Panc1 (cell line): ENCODE measurements at regions not wholly inside any gene's neighbourhood (a gene's known extent, or its start where the extent isn't known, plus 50 kb on each side); places are given as distances from the start of the nearest gene placed in this dataset.

ENCODE experiments used
- ATAC-seq: fragments of 200-7000 bp; cut with Tn5 transposase; 2 replicates; pipeline ENCODE4 v1.9.1; 2020; ENCODE audit warnings: mild to moderate bottlenecking, moderate library complexity
- BruUV-seq: library from RNA; stranded (reverse); fragments of 400-500 nt; replicated peaks from 2 replicates; lab custom pipeline; 2021; lab: Mats Ljungman, UMichigan
- CTCF ChIA-PET: fragments of 300-600 bp; sonication (Branson Sonifier 250); formaldehyde crosslinking; loops from one replicate; lab custom pipeline; 2022; ENCODE audit warnings: antibody characterized with exemption; lab: Charles Lee
- POLR2A ChIA-PET: fragments of 300-600 bp; sonication (Branson Sonifier 250); formaldehyde crosslinking; loops from one replicate; lab custom pipeline; 2022; ENCODE audit warnings: antibody characterized with exemption; lab: Charles Lee
- DNase-seq: peaks from one replicate; pipeline ENCODE4 v3.0.0-alpha.2; 2010; ENCODE audit warnings: low read depth, low spot score
- H3K27ac ChIP-seq: 2 replicates; pipeline ENCODE4 v1.5.1; 2011; ENCODE audit warnings: mild to moderate bottlenecking, low read length, inconsistent platforms
- H3K27me3 ChIP-seq: fragments of 200-500 bp; sonication (Bioruptor generic); 2 replicates; pipeline ENCODE4 v1.6.0; 2014; ENCODE audit warnings: low read length, inconsistent platforms; ENCODE audit not compliant: control insufficient read depth, insufficient read depth
- H3K36me3 ChIP-seq: fragments of 200-500 bp; sonication (Bioruptor generic); 2 replicates; pipeline ENCODE4 v1.5.1; 2014; ENCODE audit warnings: inconsistent platforms, mild to moderate bottlenecking, low read length, moderate library complexity; ENCODE audit not compliant: control insufficient read depth, insufficient read depth
- H3K4me1 ChIP-seq: 2 replicates; pipeline ENCODE4 v1.5.1; 2011; ENCODE audit warnings: inconsistent platforms, mild to moderate bottlenecking, low read length, moderate library complexity; ENCODE audit not compliant: control insufficient read depth, insufficient read depth
- H3K4me3 ChIP-seq, 2 experiments: 2 replicates each; pipeline ENCODE4 v1.5.1; 2011 to 2012; ENCODE audit warnings: low read depth in 2 of 2, low read length in 2 of 2, mild to moderate bottlenecking in 2 of 2, inconsistent platforms in 1 of 2, moderate library complexity in 1 of 2
- H3K9me3 ChIP-seq: fragments of 200-500 bp; sonication (Bioruptor generic); 2 replicates; pipeline ENCODE4 v1.5.1; 2014; ENCODE audit warnings: low read depth, mild to moderate bottlenecking, inconsistent platforms, low read length, moderate library complexity; ENCODE audit not compliant: control insufficient read depth, insufficient read depth
- CTCF ChIP-seq: fragments of 450-650 bp; IDR thresholded peaks from 2 replicates; pipeline ENCODE4 v1.5.1; 2017; ENCODE audit warnings: mild to moderate bottlenecking
- POLR2AphosphoS5 ChIP-seq: IDR thresholded peaks from 2 replicates; pipeline ENCODE4 v1.6.1; 2012; ENCODE audit warnings: mild to moderate bottlenecking, low read depth, low read length, moderate library complexity
- REST ChIP-seq, 2 experiments: IDR thresholded peaks; 2 replicates each; pipeline ENCODE4 v1.6.1; 2011 to 2012; ENCODE audit warnings: low read depth in 2 of 2, control low read depth in 1 of 2, low read length in 1 of 2, mild to moderate bottlenecking in 1 of 2, moderate library complexity in 1 of 2; ENCODE audit not compliant: insufficient read depth in 1 of 2
- SIN3A ChIP-seq: IDR thresholded peaks from 2 replicates; pipeline ENCODE4 v1.6.1; 2012; ENCODE audit warnings: low read depth, mild to moderate bottlenecking, low read length, moderate library complexity, borderline replicate concordance; ENCODE audit not compliant: insufficient read depth
- TCF7L2 ChIP-seq: IDR thresholded peaks from 2 replicates; pipeline ENCODE4 v1.6.1; 2011; ENCODE audit warnings: mild to moderate bottlenecking, low read depth, low read length, inconsistent platforms
- in situ Hi-C: cut with HindIII; loops from 2 replicates; pipeline ENCODE4 v1.10.0; 2016; ENCODE audit warnings: low sequenced_read_pairs, low pct_unique_long_range_greater_than_20kb
- intact Hi-C: fragments of 100-400 bp; cut with micrococcal nuclease; formaldehyde crosslinking; loops from one replicate; pipeline ENCODE4 v1.10.0; 2022; ENCODE audit not compliant: unreplicated experiment

- no peaks in the 10 kb centered on the region for H3K4me1 ChIP-seq
- TF ChIP-seq REST (IDR thresholded peaks at IDR 0.05; ENCODE audit: insufficient read depth in 1 of 2, low read depth in 2 of 2, low read length in 1 of 2) (no peak), TCF7L2 (no peak), POLR2AphosphoS5 (no peak), CTCF (no peak), SIN3A (no peak)
- DNase-seq (no peak), ATAC-seq (no peak)
- H3K9me3 ChIP-seq: 0 out of 2 replicates have a peak, but pooled peaks cover 4% of the 10 kb centered on the region
- intact Hi-C loops (no loop called here), in situ Hi-C loops (no loop called here)
- no peaks in the 10 kb centered on the region for H3K36me3 ChIP-seq
- no peaks in the 10 kb centered on the region; the same call in 1 of the 2 replicates for H3K27me3 ChIP-seq
- H3K27ac ChIP-seq: no peak overlapping the region
- POLR2A ChIA-PET: no interaction called here
- CTCF ChIA-PET: no interaction called here
- no peak overlapping the region for H3K4me3 ChIP-seq
- no TSS peak for BruUV-seq
These were observed 238.5 kb upstream of the GALNT17 start for GRCh38 chr7:70893422-70893821.

- TF ChIP-seq CTCF: no peak
- Histone ChIP-seq H3K27me3 (no peaks in the 10 kb centered on the region; the same call in 1 of the 2 replicates), H3K4me1 (no peaks in the 10 kb centered on the region), H3K4me3 (no peak overlapping the region), H3K9me3 (0 out of 2 replicates have a peak, but pooled peaks cover 4% of the 10 kb centered on the region), H3K36me3 (no peaks in the 10 kb centered on the region), H3K27ac (no peak overlapping the region)
- no TSS peak for BruUV-seq
- intact Hi-C loops: no loop called here
- CTCF ChIA-PET: no interaction called here
- in situ Hi-C loops: no loop called here
- ATAC-seq (no peak), DNase-seq (no peak)
- POLR2A ChIA-PET: no interaction called here
These were observed 237.8 kb upstream of the GALNT17 start for GRCh38 chr7:70893971-70894715.
